ENCODE measurements at regions not wholly inside any gene's neighbourhood (a gene's known extent, or its start where the extent isn't known, plus 50 kb on each side); places are given as distances from the start of the nearest gene placed in this dataset.

DNA sequence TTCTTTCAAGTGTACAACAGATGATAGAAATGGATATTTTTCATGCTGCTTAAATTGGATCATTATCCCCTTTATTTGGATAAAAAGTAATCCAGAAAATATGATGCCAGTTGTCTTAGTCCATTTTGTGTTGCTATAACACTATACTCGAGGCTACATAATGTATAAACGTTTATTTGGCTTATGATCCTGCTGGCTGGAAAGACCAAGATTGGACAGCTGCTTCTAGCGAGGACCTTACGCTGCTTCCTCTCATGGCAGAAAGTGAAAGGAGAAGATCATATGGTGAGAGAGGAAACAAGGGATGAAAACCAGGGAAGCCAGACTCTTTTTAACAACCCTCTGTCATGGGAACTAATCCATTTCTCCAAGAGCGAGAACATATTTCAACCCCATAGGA is 102.7 kb downstream of the TRAM1L1 start:
- no peak for TF ChIP-seq CHD1 (IDR thresholded peaks at IDR 0.05; ENCODE audit: low read depth, low read length)
- TF ChIP-seq SMC3 (IDR thresholded peaks at IDR 0.05; ENCODE audit: low read depth, low read length), result no peak
- TF ChIP-seq RFX5 (IDR thresholded peaks at IDR 0.05; ENCODE audit: low read depth, low read length), result no peak
- TF ChIP-seq RAD21 (IDR thresholded peaks at IDR 0.05; ENCODE audit: low read length), result no peak
- TF ChIP-seq BHLHE40 (IDR thresholded peaks at IDR 0.05; ENCODE audit: low read depth, low read length), result no peak
- TF ChIP-seq, protein P1, sequence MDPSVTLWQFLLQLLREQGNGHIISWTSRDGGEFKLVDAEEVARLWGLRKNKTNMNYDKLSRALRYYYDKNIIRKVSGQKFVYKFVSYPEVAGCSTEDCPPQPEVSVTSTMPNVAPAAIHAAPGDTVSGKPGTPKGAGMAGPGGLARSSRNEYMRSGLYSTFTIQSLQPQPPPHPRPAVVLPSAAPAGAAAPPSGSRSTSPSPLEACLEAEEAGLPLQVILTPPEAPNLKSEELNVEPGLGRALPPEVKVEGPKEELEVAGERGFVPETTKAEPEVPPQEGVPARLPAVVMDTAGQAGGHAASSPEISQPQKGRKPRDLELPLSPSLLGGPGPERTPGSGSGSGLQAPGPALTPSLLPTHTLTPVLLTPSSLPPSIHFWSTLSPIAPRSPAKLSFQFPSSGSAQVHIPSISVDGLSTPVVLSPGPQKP (IDR thresholded peaks at IDR 0.05; ENCODE audit: borderline replicate concordance, low read depth, low read length), result no peak
- TF ChIP-seq MAZ (IDR thresholded peaks at IDR 0.05; ENCODE audit: borderline replicate concordance, low read depth, low read length), result no peak
- TF ChIP-seq, protein P2, sequence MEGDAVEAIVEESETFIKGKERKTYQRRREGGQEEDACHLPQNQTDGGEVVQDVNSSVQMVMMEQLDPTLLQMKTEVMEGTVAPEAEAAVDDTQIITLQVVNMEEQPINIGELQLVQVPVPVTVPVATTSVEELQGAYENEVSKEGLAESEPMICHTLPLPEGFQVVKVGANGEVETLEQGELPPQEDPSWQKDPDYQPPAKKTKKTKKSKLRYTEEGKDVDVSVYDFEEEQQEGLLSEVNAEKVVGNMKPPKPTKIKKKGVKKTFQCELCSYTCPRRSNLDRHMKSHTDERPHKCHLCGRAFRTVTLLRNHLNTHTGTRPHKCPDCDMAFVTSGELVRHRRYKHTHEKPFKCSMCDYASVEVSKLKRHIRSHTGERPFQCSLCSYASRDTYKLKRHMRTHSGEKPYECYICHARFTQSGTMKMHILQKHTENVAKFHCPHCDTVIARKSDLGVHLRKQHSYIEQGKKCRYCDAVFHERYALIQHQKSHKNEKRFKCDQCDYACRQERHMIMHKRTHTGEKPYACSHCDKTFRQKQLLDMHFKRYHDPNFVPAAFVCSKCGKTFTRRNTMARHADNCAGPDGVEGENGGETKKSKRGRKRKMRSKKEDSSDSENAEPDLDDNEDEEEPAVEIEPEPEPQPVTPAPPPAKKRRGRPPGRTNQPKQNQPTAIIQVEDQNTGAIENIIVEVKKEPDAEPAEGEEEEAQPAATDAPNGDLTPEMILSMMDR (conservative IDR thresholded peaks at IDR 0.05; ENCODE audit: low read depth, low read length), result no peak
- TF ChIP-seq CEBPB (IDR thresholded peaks at IDR 0.05; ENCODE audit: low read depth, low read length), result no peak
- TF ChIP-seq NFE2L2 (IDR thresholded peaks at IDR 0.05; ENCODE audit: low read depth, low read length), result no peak
- no peak for TF ChIP-seq MAFK (IDR thresholded peaks at IDR 0.05; ENCODE audit: low read depth, low read length)
- TF ChIP-seq MXI1 (IDR thresholded peaks at IDR 0.05; ENCODE audit: borderline replicate concordance, low read depth, low read length), result no peak
- no peak for TF ChIP-seq POLR2A (IDR thresholded peaks at IDR 0.05; ENCODE audit: low read depth, low read length)
- TF ChIP-seq RCOR1 (IDR thresholded peaks at IDR 0.05; ENCODE audit: insufficient replicate concordance, low read length), result no peak
- no peak for TF ChIP-seq FOS (IDR thresholded peaks at IDR 0.05; ENCODE audit: low read depth, low read length)
- TF ChIP-seq, protein P3, sequence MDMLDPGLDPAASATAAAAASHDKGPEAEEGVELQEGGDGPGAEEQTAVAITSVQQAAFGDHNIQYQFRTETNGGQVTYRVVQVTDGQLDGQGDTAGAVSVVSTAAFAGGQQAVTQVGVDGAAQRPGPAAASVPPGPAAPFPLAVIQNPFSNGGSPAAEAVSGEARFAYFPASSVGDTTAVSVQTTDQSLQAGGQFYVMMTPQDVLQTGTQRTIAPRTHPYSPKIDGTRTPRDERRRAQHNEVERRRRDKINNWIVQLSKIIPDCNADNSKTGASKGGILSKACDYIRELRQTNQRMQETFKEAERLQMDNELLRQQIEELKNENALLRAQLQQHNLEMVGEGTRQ (IDR thresholded peaks at IDR 0.05; ENCODE audit: low read depth, low read length), result no peak
- H3K9ac ChIP-seq (ENCODE audit: low read depth, low read length), result no peak overlapping the region

More for the DNA sequence above, 102.7 kb downstream of the TRAM1L1 start:
- intact Hi-C loops (cut with micrococcal nuclease), result no loop called here
- Histone ChIP-seq H2AK5ac (ENCODE audit: low read depth, low read length) (no peak overlapping the region), H3K27me3 (ENCODE audit: control insufficient read depth, insufficient read depth, low read length) (no peaks in the 10 kb centered on the region), H2AK9ac (replicated peaks; ENCODE audit: low read depth, low read length, poor library complexity) (no peak overlapping the region), H2BK120ac (ENCODE audit: low read depth, low read length) (no peak overlapping the region), H3K4ac (ENCODE audit: low read depth, low read length) (no peak overlapping the region), H2BK15ac (ENCODE audit: low read depth, low read length) (no peak overlapping the region), H4K8ac (ENCODE audit: low read depth in 2 of 2, low read length in 2 of 2) (no peak overlapping the region), H3K27ac (ENCODE audit: insufficient read depth, low read length) (no peak overlapping the region), H3K18ac (ENCODE audit: low read depth, low read length) (no peak overlapping the region), H2AFZ (replicated peaks; ENCODE audit: low read length, poor library complexity) (no peak overlapping the region), H3K4me1 (ENCODE audit: control insufficient read depth, insufficient read depth, low read length) (no peaks in the 10 kb centered on the region), H2BK20ac (ENCODE audit: low read depth, low read length) (no peak overlapping the region), H3K14ac (replicated peaks; ENCODE audit: low read depth, low read length) (no peak overlapping the region), H3K4me2 (ENCODE audit: low read depth, low read length) (no peak overlapping the region), H3K4me3 (ENCODE audit: insufficient read depth, low read depth, low read length) (no peak overlapping the region), H4K20me1 (ENCODE audit: insufficient read depth, low read length) (no peaks in the 10 kb centered on the region), H3K56ac (ENCODE audit: extremely low read depth, insufficient read depth, low read length) (no peak overlapping the region), H3K23ac (ENCODE audit: low read depth, low read length) (no peak overlapping the region), H3K9me3 (ENCODE audit: control insufficient read depth, insufficient read depth, low read length) (no peaks in the 10 kb centered on the region; the same call in 1 of the 2 replicates), H3K79me1 (ENCODE audit: low read depth in 1 of 2, low read length in 2 of 2) (no peaks in the 10 kb centered on the region), H2BK5ac (ENCODE audit: low read depth, low read length, poor library complexity, severe bottlenecking) (no peak overlapping the region), H4K5ac (ENCODE audit: low read depth, low read length) (no peak overlapping the region), H4K91ac (ENCODE audit: insufficient read depth, low read depth, low read length) (no peak overlapping the region), H3K9me1 (ENCODE audit: insufficient read depth, low read length) (no peaks in the 10 kb centered on the region), H3K36me3 (ENCODE audit: control insufficient read depth, insufficient read depth, low read length) (no peaks in the 10 kb centered on the region)
- no peak for ATAC-seq (ENCODE audit: low read depth)
- in situ Hi-C loops (cut with MboI; ENCODE audit: low sequenced_read_pairs), result no loop called here
- CTCF ChIA-PET, result no interaction called here
- dilution Hi-C loops (cut with HindIII; ENCODE audit: low sequenced_read_pairs, unreplicated experiment), result no loop called here
- POLR2A ChIA-PET (ENCODE audit: unreplicated experiment), result no interaction called here
- DNase-seq, result no peak
- 20% methylated on average over 2 of the region's 5 CpGs; no CpG with 5 or more reads in 1 of the 2 experiments for WGBS, 2 experiments (ENCODE audit: extremely low coverage in 2 of 2, insufficient read length in 1 of 2)
- no TSS peak for BruUV-seq (replicated peaks)

Data from IMR-90 (cell line).